ENCODE measurements at regions not wholly inside any gene's neighbourhood (a gene's known extent, or its start where the extent isn't known, plus 50 kb on each side); places are given as distances from the start of the nearest gene placed in this dataset.

GRCh38 chr5:103938146-103938695 is 375.6 kb upstream of the NUDT12 start:
- no peaks in the 10 kb centered on the region for H4K20me1 ChIP-seq
- H3K9me3 ChIP-seq (replicated peaks in 1 of 11) = no peaks in the 10 kb centered on the region
- H3K36me3 ChIP-seq = no peaks in the 10 kb centered on the region
- H3K27me3 ChIP-seq = no peaks in the 10 kb centered on the region
- H3K4me2 ChIP-seq = no peak overlapping the region
- H3K4me3 ChIP-seq = no peak overlapping the region
- H3K4me1 ChIP-seq = peaks cover 0 to 6% (median 0%) of the 10 kb centered on the region in 10 experiments; a peak in 1 of 20 replicates
- no peak overlapping the region for H3K9ac ChIP-seq
- no peak for TF ChIP-seq Cebpa-rat (IDR thresholded peaks at IDR 0.05)
- no peak overlapping the region for H3K27ac ChIP-seq

GRCh38 chr5:103929338-103930013 is 366.9 kb upstream of the NUDT12 start:
- Histone ChIP-seq H4K20me1 (no peaks in the 10 kb centered on the region), H3K36me3 (no peaks in the 10 kb centered on the region), H3K9me3 (replicated peaks in 1 of 11) (no peaks in the 10 kb centered on the region), H3K9ac (no peak overlapping the region), H3K4me3 (no peak overlapping the region), H3K27ac (no peak overlapping the region), H3K27me3 (no peaks in the 10 kb centered on the region), H3K4me2 (no peak overlapping the region), H3K4me1 (no peaks in the 10 kb centered on the region)
- no peak for TF ChIP-seq Cebpa-rat (IDR thresholded peaks at IDR 0.05)

GRCh38 chr5:103927739-103928138 is 365.1 kb upstream of the NUDT12 start:
- Histone ChIP-seq H3K27ac (no peak overlapping the region), H3K27me3 (no peaks in the 10 kb centered on the region), H3K9me3 (replicated peaks in 1 of 11) (no peaks in the 10 kb centered on the region), H3K9ac (no peak overlapping the region), H3K4me1 (no peaks in the 10 kb centered on the region), H3K36me3 (no peaks in the 10 kb centered on the region), H3K4me2 (no peak overlapping the region), H4K20me1 (no peaks in the 10 kb centered on the region), H3K4me3 (no peak overlapping the region)
- no peak for TF ChIP-seq Cebpa-rat (IDR thresholded peaks at IDR 0.05)

GRCh38 chr5:103923616-103924168 is 361.1 kb upstream of the NUDT12 start:
- Histone ChIP-seq H3K4me1 (peaks cover 0 to 10% (median 0%) of the 10 kb centered on the region in 10 experiments; a peak in 6 of 20 replicates), H3K36me3 (no peaks in the 10 kb centered on the region), H3K4me2 (no peak overlapping the region), H3K9me3 (replicated peaks in 1 of 11) (no peaks in the 10 kb centered on the region), H3K27me3 (no peaks in the 10 kb centered on the region), H4K20me1 (no peaks in the 10 kb centered on the region), H3K4me3 (no peak overlapping the region), H3K9ac (no peak overlapping the region), H3K27ac (no peak overlapping the region)
- no peak for TF ChIP-seq Cebpa-rat (IDR thresholded peaks at IDR 0.05)

GRCh38 chr5:103919506-103919905 is 356.9 kb upstream of the NUDT12 start:
- H3K4me1 ChIP-seq = peaks cover 0 to 32% (median 0%) of the 10 kb centered on the region in 10 experiments; a peak in 6 of 20 replicates
- TF ChIP-seq Cebpa-rat (IDR thresholded peaks at IDR 0.05) = no peak
- H3K4me2 ChIP-seq = peak overlapping the region in 1 of 11 experiments; percentile 48; a peak in 1 of 22 replicates

GRCh38 chr5:103918668-103919367 is 356.2 kb upstream of the NUDT12 start:
- Histone ChIP-seq H3K27ac (no peak overlapping the region), H3K4me2 (peak overlapping the region in 4 of 11 experiments; percentile 3 to 48 (median 31); a peak in 6 of 22 replicates), H4K20me1 (no peaks in the 10 kb centered on the region), H3K9ac (no peak overlapping the region), H3K4me1 (peaks cover 0 to 32% (median 0%) of the 10 kb centered on the region in 10 experiments; a peak in 6 of 20 replicates), H3K9me3 (replicated peaks in 1 of 11) (no peaks in the 10 kb centered on the region), H3K36me3 (no peaks in the 10 kb centered on the region), H3K27me3 (no peaks in the 10 kb centered on the region), H3K4me3 (no peak overlapping the region)
- TF ChIP-seq Cebpa-rat (IDR thresholded peaks at IDR 0.05) = no peak

More at GRCh38 chr5:103919506-103919905, 356.9 kb upstream of the NUDT12 start:
- Histone ChIP-seq H3K9ac (no peak overlapping the region), H4K20me1 (no peaks in the 10 kb centered on the region), H3K9me3 (replicated peaks in 1 of 11) (no peaks in the 10 kb centered on the region), H3K27me3 (no peaks in the 10 kb centered on the region), H3K36me3 (no peaks in the 10 kb centered on the region), H3K27ac (no peak overlapping the region), H3K4me3 (no peak overlapping the region)

GRCh38 chr5:103915081-103915480 is 352.5 kb upstream of the NUDT12 start:
- no peaks in the 10 kb centered on the region for H3K9me3 ChIP-seq (replicated peaks in 1 of 11)

GRCh38 chr5:103910786-103911185 is 348.2 kb upstream of the NUDT12 start:
- no peak overlapping the region for H3K27ac ChIP-seq
- no peak for TF ChIP-seq Cebpa-rat (IDR thresholded peaks at IDR 0.05)
- H3K9ac ChIP-seq = no peak overlapping the region

More at GRCh38 chr5:103915081-103915480, 352.5 kb upstream of the NUDT12 start:
- Histone ChIP-seq H3K27ac (no peak overlapping the region), H4K20me1 (no peaks in the 10 kb centered on the region), H3K4me3 (no peak overlapping the region), H3K36me3 (no peaks in the 10 kb centered on the region), H3K4me2 (no peak overlapping the region), H3K4me1 (peaks cover 0 to 32% (median 0%) of the 10 kb centered on the region in 10 experiments; a peak in 6 of 20 replicates), H3K9ac (no peak overlapping the region), H3K27me3 (no peaks in the 10 kb centered on the region)
- no peak for TF ChIP-seq Cebpa-rat (IDR thresholded peaks at IDR 0.05)

GRCh38 chr5:103910011-103910410 is 347.4 kb upstream of the NUDT12 start:
- no peaks in the 10 kb centered on the region for H3K4me1 ChIP-seq
- no peaks in the 10 kb centered on the region for H4K20me1 ChIP-seq
- no peak overlapping the region for H3K9ac ChIP-seq
- H3K4me3 ChIP-seq = no peak overlapping the region
- no peaks in the 10 kb centered on the region for H3K9me3 ChIP-seq (replicated peaks in 1 of 11)
- H3K27me3 ChIP-seq = no peaks in the 10 kb centered on the region
- no peak overlapping the region for H3K4me2 ChIP-seq
- no peaks in the 10 kb centered on the region for H3K36me3 ChIP-seq
- H3K27ac ChIP-seq = no peak overlapping the region
- TF ChIP-seq Cebpa-rat (IDR thresholded peaks at IDR 0.05) = no peak

More at GRCh38 chr5:103910786-103911185, 348.2 kb upstream of the NUDT12 start:
- Histone ChIP-seq H3K27me3 (no peaks in the 10 kb centered on the region), H4K20me1 (no peaks in the 10 kb centered on the region), H3K36me3 (no peaks in the 10 kb centered on the region), H3K4me2 (no peak overlapping the region), H3K9me3 (replicated peaks in 1 of 11) (no peaks in the 10 kb centered on the region), H3K4me1 (no peaks in the 10 kb centered on the region), H3K4me3 (no peak overlapping the region)
